GM12878 (cell line): ENCODE measurements at regions not wholly inside any gene's neighbourhood (a gene's known extent, or its start where the extent isn't known, plus 50 kb on each side); places are given as distances from the start of the nearest gene placed in this dataset.

Source experiments
- ATAC-seq: fragments of 200-7000 bp; cut with Tn5 transposase; 3 replicates; pipeline ENCODE4 v1.9.1; 2020; ENCODE audit warnings: mild to moderate bottlenecking, moderate library complexity
- BruUV-seq: library from RNA; stranded (reverse); fragments of 400-500 nt; replicated peaks from 2 replicates; lab custom pipeline; 2021; lab: Mats Ljungman, UMichigan
- CTCF ChIA-PET: fragments of 300-600 bp; sonication (Branson Sonifier 250); formaldehyde crosslinking; extraction: SDS; loops from one replicate; lab custom pipeline; 2021; ENCODE audit warnings: inconsistent platforms; lab: Yijun Ruan, JAX
- POLR2A ChIA-PET: fragments of 350-600 bp; formaldehyde crosslinking; extraction: SDS; loops from one replicate; lab custom pipeline; 2021; ENCODE audit warnings: inconsistent platforms; lab: Charles Lee
- RAD21 ChIA-PET: fragments of 300-600 bp; sonication (Branson Sonifier 250); formaldehyde crosslinking; loops from one replicate; lab custom pipeline; 2023; ENCODE audit warnings: antibody characterized with exemption; ENCODE audit not compliant: unreplicated experiment; lab: Charles Lee
- SMC1A ChIA-PET: fragments of 300-600 bp; sonication (Branson Sonifier 250); formaldehyde crosslinking; loops from one replicate; lab custom pipeline; 2023; ENCODE audit not compliant: unreplicated experiment, uncharacterized antibody; lab: Charles Lee
- DNase-seq: peaks from one replicate; pipeline ENCODE4 v3.0.0-alpha.2; 2011; ENCODE audit warnings: low read depth, low spot score
- FAIRE-seq: peaks from 3 replicates; lab custom pipeline; 2011; peaks lifted over from hg19 to GRCh38; lab: Jason Lieb, UNC
- H2AFZ ChIP-seq: 2 replicates; pipeline ENCODE4 v1.6.0; 2011; ENCODE audit warnings: low read depth, low read length, control low read depth; ENCODE audit not compliant: control insufficient read depth
- H3K27ac ChIP-seq: 2 replicates; pipeline ENCODE4 v1.5.1; 2011; ENCODE audit warnings: control low read depth; ENCODE audit not compliant: control insufficient read depth, insufficient read depth
- H3K27me3 ChIP-seq, 2 experiments: replicated peaks in 1 of 2; 2 replicates each; pipeline versions ENCODE4 v1.6.0 to v1.6.1; 2011; ENCODE audit warnings: low read length in 1 of 2; ENCODE audit not compliant: control insufficient read depth in 2 of 2, insufficient read depth in 2 of 2
- H3K36me3 ChIP-seq, 2 experiments: 2 replicates each; pipeline ENCODE4 v1.5.1; 2011; ENCODE audit warnings: low read length in 1 of 2; ENCODE audit not compliant: control insufficient read depth in 2 of 2, insufficient read depth in 2 of 2
- H3K4me1 ChIP-seq: 2 replicates; pipeline ENCODE4 v1.6.1; 2011; ENCODE audit warnings: mild to moderate bottlenecking, low read length, moderate library complexity, mixed read lengths; ENCODE audit not compliant: control insufficient read depth, insufficient read depth
- H3K4me2 ChIP-seq: 2 replicates; pipeline ENCODE4 v1.6.0; 2011; ENCODE audit warnings: control low read depth; ENCODE audit not compliant: control insufficient read depth, insufficient read depth
- H3K4me3 ChIP-seq: fragments of 200-600 bp; sonication (generic); 2 replicates; pipeline ENCODE4 v1.5.1; 2016
- H3K79me2 ChIP-seq: 2 replicates; pipeline ENCODE4 v1.6.0; 2011; ENCODE audit warnings: low read length; ENCODE audit not compliant: control insufficient read depth, insufficient read depth
- H3K9ac ChIP-seq: 2 replicates; pipeline ENCODE4 v1.8.0; 2011; ENCODE audit warnings: low read length, control low read depth, mixed read lengths; ENCODE audit not compliant: control insufficient read depth, insufficient read depth
- H3K9me3 ChIP-seq: replicated peaks from 3 replicates; pipeline ENCODE4 v1.5.1; 2011; ENCODE audit warnings: mild to moderate bottlenecking, low read length; ENCODE audit not compliant: control insufficient read depth, insufficient read depth
- H4K20me1 ChIP-seq: 2 replicates; pipeline ENCODE4 v1.6.0; 2011; ENCODE audit not compliant: control insufficient read depth, insufficient read depth
- ASH2L ChIP-seq: fragments of 300-600, 200-600 bp; sonication (generic); IDR thresholded peaks from 2 replicates; pipeline ENCODE4 v1.6.1; 2017; ENCODE audit warnings: low read depth, mild to moderate bottlenecking, borderline replicate concordance
- KDM1A ChIP-seq: fragments of 200-600 bp; sonication (generic); IDR thresholded peaks from 2 replicates; pipeline ENCODE4 v1.6.1; 2016; ENCODE audit warnings: borderline replicate concordance
- LARP7 ChIP-seq: fragments of 450-650 bp; IDR thresholded peaks from 2 replicates; pipeline ENCODE4 v1.6.1; 2017; ENCODE audit warnings: mild to moderate bottlenecking
- MYC ChIP-seq: IDR thresholded peaks from 2 replicates; pipeline ENCODE4 v1.6.1; 2011; ENCODE audit warnings: mild to moderate bottlenecking, low read length, moderate library complexity, inconsistent platforms; ENCODE audit not compliant: insufficient read depth, insufficient replicate concordance, insufficient read length, severe bottlenecking
- RBBP5 ChIP-seq: fragments of 200-600 bp; sonication (generic); conservative IDR thresholded peaks from 2 replicates; pipeline ENCODE4 v1.6.1; 2016
- SUPT20H ChIP-seq: IDR thresholded peaks from 2 replicates; pipeline ENCODE4 v1.6.1; 2011; ENCODE audit warnings: low read depth, mild to moderate bottlenecking, low read length, moderate library complexity, borderline replicate concordance; ENCODE audit not compliant: control insufficient read depth
- USF2 ChIP-seq: IDR thresholded peaks from 2 replicates; pipeline ENCODE4 v1.6.1; 2011; ENCODE audit warnings: low read depth, low read length, improper control_type of control experiment, borderline replicate concordance
- WGBS: methylation state at CpG from one replicate; pipeline ENCODE4 v1.1.6; 2016; ENCODE audit warnings: low lambda C conversion rate; ENCODE audit not compliant: insufficient replicate concordance, insufficient coverage; ENCODE audit errors: missing lambda C conversion rate; 5-methylcytosine and 5-hydroxymethylcytosine counted together
- in situ Hi-C: fragments of 300-500 bp; cut with MboI; formaldehyde crosslinking; loops from 9 replicates; pipeline ENCODE4 v1.14.3; 2018; ENCODE audit warnings: mixed read lengths
- intact Hi-C: fragments of 100-400 bp; cut with micrococcal nuclease; formaldehyde crosslinking; loops from one replicate; pipeline ENCODE4 v1.14.2; 2022; ENCODE audit not compliant: unreplicated experiment
- TF ChIP-seq, protein P1 (sequence below): IDR thresholded peaks from 2 replicates; pipeline ENCODE4 v1.6.1; 2011; ENCODE audit warnings: low read depth, mild to moderate bottlenecking, low read length, moderate library complexity, borderline replicate concordance; ENCODE audit errors: extremely low read depth
- TF ChIP-seq, protein P2 (sequence below): fragments of 450-650 bp; IDR thresholded peaks from 2 replicates; pipeline ENCODE4 v1.6.1; 2017; ENCODE audit warnings: mild to moderate bottlenecking

GRCh38 chr6:147903321-147903720 lies 394.8 kb downstream of the SAMD5 start:
- CTCF ChIA-PET = no interaction called here
- Histone ChIP-seq H2AFZ (no peak overlapping the region), H3K4me2 (no peak overlapping the region), H3K27me3 (no peaks in the 10 kb centered on the region), H3K36me3 (no peaks in the 10 kb centered on the region), H4K20me1 (no peaks in the 10 kb centered on the region), H3K27ac (no peak overlapping the region), H3K79me2 (no peaks in the 10 kb centered on the region)
- SMC1A ChIA-PET = no interaction called here
- ATAC-seq (no peak), FAIRE-seq (no peak)
- TF ChIP-seq LARP7 = no peak
- TF ChIP-seq, all 136 proteins: peak for 0
- no peak for DNase-seq
- no peak overlapping the region for H3K9ac ChIP-seq
- no peaks in the 10 kb centered on the region for H3K4me1 ChIP-seq
- WGBS = 47% methylated on average over 4 of the region's 4 CpGs
- no peak overlapping the region for H3K4me3 ChIP-seq
- intact Hi-C loops (no loop called here), in situ Hi-C loops (no loop called here)
- H3K9me3 ChIP-seq = no peaks in the 10 kb centered on the region
- RAD21 ChIA-PET = no interaction called here
- POLR2A ChIA-PET = no interaction called here
- BruUV-seq = no TSS peak

GRCh38 chr6:147903931-147904330 lies 395.4 kb downstream of the SAMD5 start:
- no peak overlapping the region for H3K4me2 ChIP-seq
- no peak overlapping the region for H3K4me3 ChIP-seq
- no peak overlapping the region for H2AFZ ChIP-seq
- WGBS = 53% methylated on average over 2 of the region's 2 CpGs
- H3K36me3 ChIP-seq = no peaks in the 10 kb centered on the region
- no peak overlapping the region for H3K9ac ChIP-seq
- FAIRE-seq (no peak), ATAC-seq (no peak), DNase-seq (no peak)
- no peak overlapping the region for H3K27ac ChIP-seq
- ChIA-PET POLR2A (no interaction called here), RAD21 (no interaction called here), SMC1A (interaction anchor here (0.7 kb wide), 1 partner anchor 38 kb away, joined by 3 read pairs; no protein-coding TSS in a partner anchor), CTCF (no interaction called here)
- H3K79me2 ChIP-seq = no peaks in the 10 kb centered on the region
- H4K20me1 ChIP-seq = no peaks in the 10 kb centered on the region
- no TSS peak for BruUV-seq
- H3K4me1 ChIP-seq = no peaks in the 10 kb centered on the region
- no peaks in the 10 kb centered on the region for H3K9me3 ChIP-seq
- in situ Hi-C loops (no loop called here), intact Hi-C loops (no loop called here)
- no peaks in the 10 kb centered on the region for H3K27me3 ChIP-seq
- TF ChIP-seq KDM1A (no peak), RBBP5 (no peak), USF2 (no peak), MYC (no peak), SUPT20H (no peak), ASH2L (no peak)
- TF ChIP-seq, protein P1, sequence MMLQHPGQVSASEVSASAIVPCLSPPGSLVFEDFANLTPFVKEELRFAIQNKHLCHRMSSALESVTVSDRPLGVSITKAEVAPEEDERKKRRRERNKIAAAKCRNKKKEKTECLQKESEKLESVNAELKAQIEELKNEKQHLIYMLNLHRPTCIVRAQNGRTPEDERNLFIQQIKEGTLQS = no peak
- TF ChIP-seq, protein P2, sequence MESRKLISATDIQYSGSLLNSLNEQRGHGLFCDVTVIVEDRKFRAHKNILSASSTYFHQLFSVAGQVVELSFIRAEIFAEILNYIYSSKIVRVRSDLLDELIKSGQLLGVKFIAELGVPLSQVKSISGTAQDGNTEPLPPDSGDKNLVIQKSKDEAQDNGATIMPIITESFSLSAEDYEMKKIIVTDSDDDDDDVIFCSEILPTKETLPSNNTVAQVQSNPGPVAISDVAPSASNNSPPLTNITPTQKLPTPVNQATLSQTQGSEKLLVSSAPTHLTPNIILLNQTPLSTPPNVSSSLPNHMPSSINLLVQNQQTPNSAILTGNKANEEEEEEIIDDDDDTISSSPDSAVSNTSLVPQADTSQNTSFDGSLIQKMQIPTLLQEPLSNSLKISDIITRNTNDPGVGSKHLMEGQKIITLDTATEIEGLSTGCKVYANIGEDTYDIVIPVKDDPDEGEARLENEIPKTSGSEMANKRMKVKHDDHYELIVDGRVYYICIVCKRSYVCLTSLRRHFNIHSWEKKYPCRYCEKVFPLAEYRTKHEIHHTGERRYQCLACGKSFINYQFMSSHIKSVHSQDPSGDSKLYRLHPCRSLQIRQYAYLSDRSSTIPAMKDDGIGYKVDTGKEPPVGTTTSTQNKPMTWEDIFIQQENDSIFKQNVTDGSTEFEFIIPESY = no peak
